KG1 (cell line): ENCODE measurements at regions not wholly inside any gene's neighbourhood (a gene's known extent, or its start where the extent isn't known, plus 50 kb on each side); places are given as distances from the start of the nearest gene placed in this dataset.
"Not testable (repeated sequence)": the region's sequence is repeated elsewhere in the genome, so short reads cannot be mapped to it uniquely, and the experiment has no call there.

Experiments used
- DNase-seq: peaks from one replicate; lab custom pipeline; 2025; lab: John Stamatoyannopoulos, UW

DNA sequence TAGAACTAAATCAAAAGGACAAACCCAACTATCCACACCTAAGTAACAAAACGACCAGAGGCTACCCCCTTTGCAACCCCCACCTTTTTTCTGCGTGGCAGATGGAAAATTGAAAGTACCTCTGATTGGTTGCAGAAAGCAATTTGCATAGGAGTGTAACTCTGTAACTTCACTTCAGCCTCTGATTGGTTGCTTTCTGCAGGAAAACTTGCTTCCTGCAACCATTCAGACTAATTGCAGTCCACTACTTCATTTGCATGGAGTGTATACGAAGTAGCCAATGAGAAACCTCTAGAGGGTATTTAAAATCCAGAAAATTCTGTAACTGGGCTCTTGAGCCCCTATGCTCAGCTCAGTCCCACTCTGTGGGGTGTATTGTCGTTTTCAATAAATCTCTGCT, 129.1 kb upstream of the OLIG3 start:
- no peak for DNase-seq

GRCh38 chr6:137625100-137625661, 131.0 kb upstream of the OLIG3 start:
- no peak for DNase-seq

DNA sequence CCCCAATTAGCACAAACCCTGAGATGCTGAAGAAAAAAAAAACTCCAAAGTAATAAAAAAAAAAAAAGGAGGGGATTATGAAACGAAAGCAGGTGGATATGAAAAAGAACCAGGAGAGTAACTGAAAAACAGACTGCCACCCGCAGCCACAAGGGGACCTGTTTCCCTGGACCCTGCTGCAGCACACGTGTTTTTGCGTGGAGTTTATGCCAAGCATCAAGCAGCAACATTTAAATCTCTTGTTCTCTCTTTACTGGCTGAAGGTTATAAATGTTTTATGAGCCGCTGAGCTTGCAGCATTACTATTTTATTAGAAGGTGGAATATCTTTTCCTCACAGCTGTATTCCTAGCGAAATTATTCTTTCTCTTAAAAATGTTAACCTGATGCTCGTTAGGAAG, 131.6 kb upstream of the OLIG3 start:
- DNase-seq = no peak

- no peak for DNase-seq
These were observed 136.5 kb upstream of the OLIG3 start for GRCh38 chr6:137630666-137631065.

DNA sequence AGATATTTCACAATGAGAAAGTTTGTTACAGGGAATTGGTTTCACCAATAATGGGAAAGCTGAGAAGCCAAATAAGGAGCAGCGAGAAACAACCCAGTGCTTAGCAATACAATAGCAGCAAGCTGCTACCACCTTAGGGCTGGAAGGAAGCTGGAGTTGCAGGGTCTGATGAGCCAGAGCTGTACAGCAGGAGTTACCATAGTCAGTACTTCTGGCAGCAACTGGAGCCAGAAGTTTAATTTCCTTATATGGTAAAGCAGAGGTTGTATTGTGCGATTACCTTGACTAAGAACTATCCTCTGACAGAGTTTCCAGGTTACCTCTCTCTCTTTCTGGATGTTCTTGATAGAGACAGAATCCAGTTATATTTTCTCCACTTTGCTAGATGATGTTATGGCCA, 137.1 kb upstream of the OLIG3 start:
- no peak for DNase-seq

GRCh38 chr6:137634177-137634576, 140.0 kb upstream of the OLIG3 start:
- not testable (repeated sequence) for DNase-seq

GRCh38 chr6:137637121-137637520, 142.9 kb upstream of the OLIG3 start:
- DNase-seq = no peak

GRCh38 chr6:137638926-137639706, 144.9 kb upstream of the OLIG3 start:
- no peak for DNase-seq

- DNase-seq = no peak
These were observed 145.9 kb upstream of the OLIG3 start for GRCh38 chr6:137640086-137640485.

- peak; percentile 40 for DNase-seq
These were observed 147.4 kb upstream of the OLIG3 start for GRCh38 chr6:137641474-137642077.

GRCh38 chr6:137643210-137643609, 149.0 kb upstream of the OLIG3 start:
- not testable (repeated sequence) for DNase-seq

DNA sequence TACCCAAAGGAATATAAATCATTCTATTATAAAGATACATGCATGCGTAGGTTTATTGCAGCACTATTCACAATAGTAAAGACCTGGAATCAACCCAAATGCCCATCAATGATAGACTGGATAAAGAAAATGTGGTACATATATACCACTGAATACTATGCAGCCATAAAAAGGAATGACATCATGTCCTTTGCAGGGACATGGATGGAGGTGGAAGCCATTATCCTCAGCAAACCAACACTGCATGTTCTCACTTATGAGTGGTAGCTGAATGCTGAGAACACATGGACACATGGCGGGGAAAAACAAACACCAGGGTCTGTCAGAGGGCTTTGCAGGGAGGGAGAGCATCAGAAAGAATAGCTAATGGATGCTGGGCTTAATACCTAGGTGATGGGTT, 149.4 kb upstream of the OLIG3 start:
- not testable (repeated sequence) for DNase-seq

DNA sequence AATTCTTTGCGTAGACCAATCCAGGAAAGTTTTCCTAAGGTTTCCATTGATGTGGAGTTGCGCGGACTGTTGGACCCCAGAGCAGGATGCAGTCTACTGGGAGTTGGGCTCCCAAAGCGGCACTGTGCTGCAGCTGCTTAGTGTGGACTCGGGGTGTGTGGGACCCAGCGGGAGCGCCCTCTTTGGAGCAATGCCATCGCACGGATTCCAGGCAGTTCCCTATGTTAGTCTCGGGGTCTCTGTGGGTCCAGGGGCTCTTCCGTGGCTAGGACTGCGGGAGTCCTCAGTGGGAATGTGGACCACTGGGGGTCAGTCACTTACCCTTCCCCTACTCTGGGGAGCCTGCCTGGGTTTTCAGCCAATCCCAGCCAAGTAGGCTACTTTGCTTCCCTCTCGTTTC, 151.7 kb upstream of the OLIG3 start:
- DNase-seq = no peak

GRCh38 chr6:137646484-137646883, 152.3 kb upstream of the OLIG3 start:
- no peak for DNase-seq

- DNase-seq = no peak
These were observed 153.7 kb upstream of the OLIG3 start for GRCh38 chr6:137647762-137648447.

- no peak for DNase-seq
These were observed 156.5 kb upstream of the OLIG3 start for GRCh38 chr6:137650720-137651119.

DNA sequence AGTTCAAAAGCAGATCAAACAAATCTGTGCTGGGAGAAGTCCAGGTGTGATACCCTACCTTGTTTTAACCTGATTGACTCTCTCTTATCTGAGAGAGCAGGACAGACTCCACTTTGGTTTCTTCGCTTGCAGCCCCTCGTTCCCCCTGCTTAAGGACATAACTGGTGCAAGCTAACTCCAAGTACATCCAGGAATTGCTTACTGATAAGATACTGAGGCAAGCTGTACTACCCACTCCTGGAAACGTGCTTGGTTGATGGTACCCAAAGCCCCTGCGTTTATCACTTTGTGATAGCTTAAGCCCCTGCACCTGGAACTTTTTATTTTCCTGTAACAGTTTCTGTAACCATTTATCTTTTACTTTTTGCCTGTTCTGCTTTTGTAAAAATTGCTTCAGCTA, 157.0 kb upstream of the OLIG3 start:
- no peak for DNase-seq

DNA sequence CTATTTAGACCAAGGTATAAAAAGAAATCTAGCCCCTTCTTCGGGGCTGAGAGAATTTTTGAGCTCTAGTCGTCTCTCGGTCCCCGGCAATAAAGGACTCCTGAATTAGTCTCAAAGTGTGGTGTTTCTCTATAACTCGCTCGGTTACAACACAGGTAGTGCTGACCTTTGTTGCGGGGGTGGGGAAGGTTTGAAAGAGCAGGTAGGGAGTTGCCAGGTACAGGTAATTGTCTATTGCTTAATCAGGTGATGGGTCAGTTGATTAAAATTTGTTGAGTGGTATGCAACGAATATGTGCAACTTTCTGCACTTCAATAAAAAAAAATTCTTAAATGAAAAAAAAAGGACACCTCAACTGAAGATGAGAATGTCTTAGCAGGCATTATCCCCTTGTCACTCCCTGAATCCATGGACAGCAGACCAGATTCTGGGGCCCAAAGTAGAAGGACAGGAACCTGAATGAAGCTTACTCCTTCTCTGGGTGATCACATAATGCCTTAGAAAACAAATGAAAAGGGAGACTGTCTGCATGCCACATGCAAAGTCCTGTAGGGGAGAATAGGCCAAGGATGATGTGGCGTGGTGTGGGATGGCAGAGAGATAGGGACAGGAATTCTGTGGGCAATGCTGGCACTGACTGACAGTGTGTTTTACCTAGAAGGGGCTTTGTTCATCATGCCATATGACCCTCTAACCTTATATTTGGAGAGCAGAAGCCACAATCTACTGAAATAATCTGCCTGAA, 157.6 kb upstream of the OLIG3 start:
- DNase-seq = no peak

DNA sequence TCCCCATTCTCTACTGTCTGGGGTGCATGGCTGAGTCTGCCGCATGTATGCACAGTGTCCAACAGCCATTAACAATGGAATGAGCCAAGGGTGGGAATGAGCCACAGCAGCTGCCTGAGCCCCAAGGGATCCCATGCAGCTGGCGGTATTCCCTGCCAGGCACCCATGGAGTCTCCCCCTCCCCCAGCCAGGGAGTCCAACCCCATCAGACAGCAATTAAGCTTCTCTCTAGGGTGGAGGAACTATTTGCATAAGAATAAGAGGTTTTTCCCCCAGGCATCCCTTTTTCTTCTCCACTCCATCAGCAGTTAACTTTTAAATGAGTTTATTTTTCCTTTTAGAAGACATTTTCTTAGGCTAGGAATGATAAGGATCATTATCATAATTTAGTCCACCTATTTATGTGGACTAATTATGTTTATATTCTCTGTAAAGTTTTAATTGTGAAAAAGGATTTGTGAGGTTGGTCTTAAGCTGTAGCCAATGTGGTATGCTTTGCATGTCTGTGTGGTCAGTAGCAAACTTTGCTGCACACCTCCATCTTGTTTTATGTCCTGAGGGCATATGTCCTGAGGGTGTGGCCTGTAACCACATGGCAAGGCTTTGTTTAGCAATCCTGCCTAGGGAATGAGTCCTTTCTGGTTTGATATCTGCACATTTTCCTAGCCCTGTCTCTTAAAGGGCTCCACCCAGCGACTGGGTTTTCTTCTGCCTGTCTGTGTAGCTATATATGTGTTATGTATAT, 158.9 kb upstream of the OLIG3 start:
- no peak for DNase-seq

- DNase-seq = no peak
These were observed 159.5 kb upstream of the OLIG3 start for GRCh38 chr6:137653706-137654059.

GRCh38 chr6:137654365-137654981, 160.3 kb upstream of the OLIG3 start:
- DNase-seq = no peak
